SK-N-SH (cell line): ENCODE measurements at regions not wholly inside any gene's neighbourhood (a gene's known extent, or its start where the extent isn't known, plus 50 kb on each side); places are given as distances from the start of the nearest gene placed in this dataset.

Experiments used
- CTCF ChIA-PET: fragments of 300-600, 350-600 bp; formaldehyde crosslinking; extraction: SDS; loops from one replicate; lab custom pipeline; 2021; lab: Yijun Ruan, JAX
- POLR2A ChIA-PET: fragments of 350-600 bp; sonication (Branson Sonifier 250); formaldehyde crosslinking; extraction: SDS; loops from one replicate; lab custom pipeline; 2020; ENCODE audit warnings: antibody characterized with exemption, inconsistent platforms; lab: Yijun Ruan, JAX
- DNase-seq: peaks from one replicate; pipeline ENCODE4 v3.0.0; 2012
- H2AFZ ChIP-seq: fragments of 200-600 bp; sonication (generic); 2 replicates; pipeline ENCODE4 v1.8.1; 2016; ENCODE audit warnings: antibody characterized with exemption, mild to moderate bottlenecking, low read depth
- H3F3A ChIP-seq: fragments of 200-600 bp; sonication (generic); replicated peaks from 2 replicates; pipeline ENCODE3; 2016; ENCODE audit warnings: antibody characterized with exemption, mild to moderate bottlenecking; ENCODE audit not compliant: insufficient read depth
- H3K27ac ChIP-seq, 2 experiments: fragments of 200-500 bp in 1 of 2; fragments of 200-600 bp in 1 of 2; sonication (Bioruptor generic) in 1 of 2; sonication (generic), shearing (Covaris generic) in 1 of 2; 2 replicates each; pipeline versions ENCODE4 v1.5.1 to v1.6.1; 2014 to 2016; ENCODE audit warnings: low read depth in 2 of 2, inconsistent platforms in 1 of 2, low read length in 1 of 2, mild to moderate bottlenecking in 1 of 2, mixed read lengths in 1 of 2
- H3K27me3 ChIP-seq: fragments of 200-600 bp; sonication (generic), shearing (Covaris generic); 2 replicates; pipeline ENCODE4 v1.6.1; 2016; ENCODE audit warnings: mixed run types; ENCODE audit not compliant: insufficient read depth
- H3K36me3 ChIP-seq, 2 experiments: fragments of 200-500 bp in 1 of 2; fragments of 200-600 bp in 1 of 2; sonication (Bioruptor generic) in 1 of 2; sonication (generic) in 1 of 2; replicated peaks in 1 of 2; 2 replicates each; pipeline versions ENCODE3 to v1.5.1; 2014 to 2016; ENCODE audit warnings: low read length in 1 of 2, mild to moderate bottlenecking in 1 of 2; ENCODE audit not compliant: insufficient read depth in 2 of 2, control insufficient read depth in 1 of 2
- H3K4me1 ChIP-seq, 2 experiments: fragments of 200-500 bp in 1 of 2; fragments of 200-600 bp in 1 of 2; sonication (Bioruptor generic) in 1 of 2; sonication (generic), shearing (Covaris generic) in 1 of 2; 2 replicates each; pipeline versions ENCODE4 v1.5.1 to v1.6.1; 2014 to 2016; ENCODE audit warnings: low read depth in 1 of 2, low read length in 1 of 2, mixed run types in 1 of 2; ENCODE audit not compliant: insufficient read depth in 2 of 2, control insufficient read depth in 1 of 2
- H3K4me2 ChIP-seq: fragments of 200-600 bp; sonication (generic), shearing (Covaris generic); 2 replicates; pipeline ENCODE4 v1.6.1; 2017; ENCODE audit warnings: mixed run types
- H3K4me3 ChIP-seq, 2 experiments: fragments of 200-500 bp in 1 of 2; fragments of 200-600 bp in 1 of 2; sonication (Bioruptor generic) in 1 of 2; sonication (generic), shearing (Covaris generic) in 1 of 2; 2 replicates each; pipeline versions ENCODE4 v1.5.1 to v1.8.1; 2014 to 2016; ENCODE audit warnings: low read depth in 2 of 2, inconsistent platforms in 1 of 2, low read length in 1 of 2, mild to moderate bottlenecking in 1 of 2, mixed read lengths in 1 of 2, moderate library complexity in 1 of 2
- H3K79me2 ChIP-seq: fragments of 200-600 bp; sonication (generic); 2 replicates; pipeline ENCODE4 v1.8.1; 2017; ENCODE audit warnings: mild to moderate bottlenecking; ENCODE audit not compliant: insufficient read depth
- H3K9ac ChIP-seq: fragments of 200-600 bp; sonication (generic); 2 replicates; pipeline ENCODE4 v1.6.1; 2017; ENCODE audit warnings: mixed run types
- H3K9me2 ChIP-seq: fragments of 200-600 bp; sonication (generic); 2 replicates; pipeline ENCODE4 v1.6.1; 2017; ENCODE audit warnings: mixed run types
- H3K9me3 ChIP-seq: fragments of 200-600 bp; sonication (generic); 2 replicates; pipeline ENCODE4 v1.6.1; 2017; ENCODE audit warnings: mixed run types, mild to moderate bottlenecking, moderate library complexity
- H4K20me1 ChIP-seq: fragments of 200-600 bp; sonication (generic); 2 replicates; pipeline ENCODE4 v1.6.1; 2017; ENCODE audit warnings: mild to moderate bottlenecking, mixed run types; ENCODE audit not compliant: insufficient read depth
- ELF1 ChIP-seq: IDR thresholded peaks from 2 replicates; pipeline ENCODE4 v1.4.0; 2012
- EP300 ChIP-seq, 2 experiments: IDR thresholded peaks; 2 replicates each; pipeline versions ENCODE4 v1.4.0 to v1.6.1; 2012; ENCODE audit warnings: borderline replicate concordance in 1 of 2, low read depth in 1 of 2, low read length in 1 of 2
- FOSL2 ChIP-seq: IDR thresholded peaks from 2 replicates; pipeline ENCODE4 v1.4.0; 2012; ENCODE audit warnings: low read depth, mild to moderate bottlenecking, moderate library complexity, borderline replicate concordance
- FOXJ3 ChIP-seq: sonication (generic); formaldehyde crosslinking; IDR thresholded peaks from 2 replicates; pipeline ENCODE4 v1.5.1; 2020; ENCODE audit warnings: mild to moderate bottlenecking, missing genetic modification reagents
- FOXM1 ChIP-seq: IDR thresholded peaks from 2 replicates; pipeline ENCODE4 v1.4.0; 2012; ENCODE audit warnings: low read depth, mild to moderate bottlenecking
- GABPA ChIP-seq: IDR thresholded peaks from 2 replicates; pipeline ENCODE4 v1.4.0; 2012; ENCODE audit warnings: low read depth, mild to moderate bottlenecking
- GATA2 ChIP-seq: sonication (generic); formaldehyde crosslinking; IDR thresholded peaks from 2 replicates; pipeline ENCODE4 v1.5.0; 2020; ENCODE audit warnings: mild to moderate bottlenecking, missing genetic modification reagents
- IRF3 ChIP-seq: fragments of 150-350 bp; IDR thresholded peaks from 2 replicates; pipeline ENCODE4 v1.6.1; 2016; ENCODE audit warnings: mild to moderate bottlenecking, low read depth, low read length
- MEF2A ChIP-seq: IDR thresholded peaks from 2 replicates; pipeline ENCODE4 v1.4.0; 2012; ENCODE audit warnings: low read depth, borderline replicate concordance
- MXI1 ChIP-seq: IDR thresholded peaks from 2 replicates; pipeline ENCODE4 v1.6.1; 2012; ENCODE audit warnings: mild to moderate bottlenecking, low read depth, low read length, improper control_type of control experiment
- NFIC ChIP-seq: IDR thresholded peaks from 2 replicates; pipeline ENCODE4 v1.4.0; 2012; ENCODE audit warnings: borderline replicate concordance
- POLR2AphosphoS5 ChIP-seq: IDR thresholded peaks from 2 replicates; pipeline ENCODE4 v1.6.1; 2012; ENCODE audit warnings: low read depth, low read length
- RAD21 ChIP-seq: IDR thresholded peaks from 2 replicates; pipeline ENCODE4 v1.6.1; 2012; ENCODE audit warnings: mild to moderate bottlenecking, low read length
- RCOR1 ChIP-seq: fragments of 150-350 bp; IDR thresholded peaks from 2 replicates; pipeline ENCODE4 v1.6.1; 2017; ENCODE audit warnings: antibody characterized with exemption, low read length
- SIN3A ChIP-seq: IDR thresholded peaks from 2 replicates; pipeline ENCODE4 v1.6.1; 2012; ENCODE audit warnings: low read depth, mild to moderate bottlenecking, low read length, moderate library complexity, borderline replicate concordance
- SMC3 ChIP-seq: IDR thresholded peaks from 2 replicates; pipeline ENCODE4 v1.6.1; 2012; ENCODE audit warnings: low read depth, low read length, improper control_type of control experiment
- TAF1 ChIP-seq: IDR thresholded peaks from 2 replicates; pipeline ENCODE4 v1.6.1; 2012; ENCODE audit warnings: low read depth, mild to moderate bottlenecking, low read length, moderate library complexity, borderline replicate concordance
- TCF12 ChIP-seq: IDR thresholded peaks from 2 replicates; pipeline ENCODE4 v1.4.0; 2012
- USF1 ChIP-seq: IDR thresholded peaks from 2 replicates; pipeline ENCODE4 v1.4.0; 2012; ENCODE audit warnings: low read depth, borderline replicate concordance
- WGBS: methylation state at CpG from one replicate; pipeline ENCODE4 v1.1.6; 2017; ENCODE audit warnings: low lambda C conversion rate; 5-methylcytosine and 5-hydroxymethylcytosine counted together
- TF ChIP-seq, protein P1 (sequence below): fragments of 200-600 bp; sonication (generic); IDR thresholded peaks from 2 replicates; pipeline ENCODE4 v1.6.1; 2017; ENCODE audit warnings: antibody characterized with exemption, mild to moderate bottlenecking, moderate library complexity
- TF ChIP-seq, protein P2 (sequence below): IDR thresholded peaks from 2 replicates; pipeline ENCODE4 v1.4.0; 2012; ENCODE audit warnings: low read depth

- Histone ChIP-seq H3K4me1 (no peaks in the 10 kb centered on the region), H3K27ac (no peak overlapping the region), H3K36me3 (no peaks in the 10 kb centered on the region), H3K79me2 (no peaks in the 10 kb centered on the region), H4K20me1 (no peaks in the 10 kb centered on the region), H3K4me2 (no peak overlapping the region), H3K9me2 (no peaks in the 10 kb centered on the region), H3K9me3 (no peaks in the 10 kb centered on the region), H2AFZ (no peak overlapping the region), H3F3A (no peaks in the 10 kb centered on the region), H3K27me3 (no peaks in the 10 kb centered on the region), H3K9ac (no peak overlapping the region), H3K4me3 (no peak overlapping the region)
- ChIA-PET CTCF (interaction anchor here (1.1 kb wide), 1 partner anchor 101 kb away, joined by 3 read pairs; no protein-coding TSS in a partner anchor), POLR2A (no interaction called here)
- TF ChIP-seq FOXJ3 (CRISPR knock-in tag), result no peak
- no peak for TF ChIP-seq MXI1
- no peak for TF ChIP-seq FOXM1
- no peak for DNase-seq
Measured at GRCh38 chr12:14066021-14066420, 84.6 kb upstream of the GRIN2B start.

- Histone ChIP-seq H3K9me3 (no peaks in the 10 kb centered on the region), H3K9ac (no peak overlapping the region), H3K9me2 (no peaks in the 10 kb centered on the region), H3K27ac (no peak overlapping the region), H3K4me2 (no peak overlapping the region), H2AFZ (no peak overlapping the region), H3F3A (no peaks in the 10 kb centered on the region), H3K27me3 (no peaks in the 10 kb centered on the region), H3K4me1 (no peaks in the 10 kb centered on the region), H3K4me3 (no peak overlapping the region), H3K79me2 (no peaks in the 10 kb centered on the region), H3K36me3 (no peaks in the 10 kb centered on the region), H4K20me1 (no peaks in the 10 kb centered on the region)
- DNase-seq, result no peak
- no peak for TF ChIP-seq EP300 (IDR thresholded peaks at IDR 0.05; ENCODE audit: borderline replicate concordance in 1 of 2, low read depth in 1 of 2, low read length in 1 of 2)
- no peak for TF ChIP-seq IRF3
- no peak for TF ChIP-seq GABPA
- no peak for TF ChIP-seq SIN3A
- TF ChIP-seq RCOR1, result no peak
- no peak for TF ChIP-seq MEF2A
- TF ChIP-seq TCF12, result no peak
- TF ChIP-seq FOXJ3 (CRISPR knock-in tag), result no peak
- TF ChIP-seq RAD21, result no peak
- TF ChIP-seq, protein P1, sequence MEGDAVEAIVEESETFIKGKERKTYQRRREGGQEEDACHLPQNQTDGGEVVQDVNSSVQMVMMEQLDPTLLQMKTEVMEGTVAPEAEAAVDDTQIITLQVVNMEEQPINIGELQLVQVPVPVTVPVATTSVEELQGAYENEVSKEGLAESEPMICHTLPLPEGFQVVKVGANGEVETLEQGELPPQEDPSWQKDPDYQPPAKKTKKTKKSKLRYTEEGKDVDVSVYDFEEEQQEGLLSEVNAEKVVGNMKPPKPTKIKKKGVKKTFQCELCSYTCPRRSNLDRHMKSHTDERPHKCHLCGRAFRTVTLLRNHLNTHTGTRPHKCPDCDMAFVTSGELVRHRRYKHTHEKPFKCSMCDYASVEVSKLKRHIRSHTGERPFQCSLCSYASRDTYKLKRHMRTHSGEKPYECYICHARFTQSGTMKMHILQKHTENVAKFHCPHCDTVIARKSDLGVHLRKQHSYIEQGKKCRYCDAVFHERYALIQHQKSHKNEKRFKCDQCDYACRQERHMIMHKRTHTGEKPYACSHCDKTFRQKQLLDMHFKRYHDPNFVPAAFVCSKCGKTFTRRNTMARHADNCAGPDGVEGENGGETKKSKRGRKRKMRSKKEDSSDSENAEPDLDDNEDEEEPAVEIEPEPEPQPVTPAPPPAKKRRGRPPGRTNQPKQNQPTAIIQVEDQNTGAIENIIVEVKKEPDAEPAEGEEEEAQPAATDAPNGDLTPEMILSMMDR, result no peak
- no peak for TF ChIP-seq FOSL2
- no peak for TF ChIP-seq GATA2 (CRISPR knock-in tag)
- no peak for TF ChIP-seq NFIC
- TF ChIP-seq POLR2AphosphoS5, result no peak
- no peak for TF ChIP-seq USF1
- TF ChIP-seq TAF1, result no peak
- no peak for TF ChIP-seq ELF1
- no peak for TF ChIP-seq SMC3
- TF ChIP-seq, protein P2, sequence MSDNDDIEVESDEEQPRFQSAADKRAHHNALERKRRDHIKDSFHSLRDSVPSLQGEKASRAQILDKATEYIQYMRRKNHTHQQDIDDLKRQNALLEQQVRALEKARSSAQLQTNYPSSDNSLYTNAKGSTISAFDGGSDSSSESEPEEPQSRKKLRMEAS, result no peak
- WGBS, result 41% methylated on average over 2 of the region's 2 CpGs
- ChIA-PET POLR2A (no interaction called here), CTCF (no interaction called here)
Measured at GRCh38 chr12:14068961-14069360, 87.6 kb upstream of the GRIN2B start.
